ENCODE measurements at regions not wholly inside any gene's neighbourhood (a gene's known extent, or its start where the extent isn't known, plus 50 kb on each side); places are given as distances from the start of the nearest gene placed in this dataset.

- DNase-seq (ENCODE audit: low spot score in 2 of 2) (no peak), ATAC-seq (ENCODE audit: low read depth) (no peak)
- Mint-ChIP-seq H3K4me1 (no peaks in the 10 kb centered on the region), H3K27ac (no peak overlapping the region), H3K36me3 (no peaks in the 10 kb centered on the region), H3K9me3 (peaks cover 14% of the 10 kb centered on the region), H3K4me3 (no peak overlapping the region), H3K27me3 (no peaks in the 10 kb centered on the region)
These were observed 126.0 kb downstream of the KCNJ2 start for GRCh38 chr17:70295329-70295728.

GRCh38 chr17:70295731-70296130 is 126.4 kb downstream of the KCNJ2 start:
- no peaks in the 10 kb centered on the region for H3K4me1 Mint-ChIP-seq
- no peak overlapping the region for H3K4me3 Mint-ChIP-seq
- DNase-seq (ENCODE audit: low spot score in 2 of 2) (no peak), ATAC-seq (ENCODE audit: low read depth) (no peak)
- no peaks in the 10 kb centered on the region for H3K27me3 Mint-ChIP-seq
- peaks cover 14% of the 10 kb centered on the region for H3K9me3 Mint-ChIP-seq
- no peaks in the 10 kb centered on the region for H3K36me3 Mint-ChIP-seq
- no peak overlapping the region for H3K27ac Mint-ChIP-seq

GRCh38 chr17:70296456-70296855 is 127.1 kb downstream of the KCNJ2 start:
- Mint-ChIP-seq H3K4me1 (no peaks in the 10 kb centered on the region), H3K27ac (no peak overlapping the region), H3K36me3 (no peaks in the 10 kb centered on the region), H3K27me3 (no peaks in the 10 kb centered on the region), H3K9me3 (peaks cover 14% of the 10 kb centered on the region), H3K4me3 (no peak overlapping the region)
- DNase-seq (ENCODE audit: low spot score in 2 of 2) = no peak
- ATAC-seq (ENCODE audit: low read depth) = no peak

GRCh38 chr17:70297397-70297796 is 128.1 kb downstream of the KCNJ2 start:
- Mint-ChIP-seq H3K4me1 (no peaks in the 10 kb centered on the region), H3K36me3 (no peaks in the 10 kb centered on the region), H3K4me3 (no peak overlapping the region), H3K9me3 (peaks cover 12% of the 10 kb centered on the region), H3K27me3 (no peaks in the 10 kb centered on the region), H3K27ac (no peak overlapping the region)
- ATAC-seq (ENCODE audit: low read depth) (no peak), DNase-seq (ENCODE audit: low spot score in 2 of 2) (no peak)

- Mint-ChIP-seq H3K4me3 (no peak overlapping the region), H3K36me3 (no peaks in the 10 kb centered on the region)
These were observed 129.7 kb downstream of the KCNJ2 start for GRCh38 chr17:70298929-70299531.

GRCh38 chr17:70307430-70308225 is 138.3 kb downstream of the KCNJ2 start:
- ATAC-seq (ENCODE audit: low read depth) (no peak), DNase-seq (ENCODE audit: low spot score in 2 of 2) (no peak)
- peaks cover 5% of the 10 kb centered on the region for H3K9me3 Mint-ChIP-seq
- H3K27ac Mint-ChIP-seq = no peak overlapping the region
- H3K27me3 Mint-ChIP-seq = no peaks in the 10 kb centered on the region
- H3K36me3 Mint-ChIP-seq = no peaks in the 10 kb centered on the region
- H3K4me1 Mint-ChIP-seq = no peaks in the 10 kb centered on the region
- no peak overlapping the region for H3K4me3 Mint-ChIP-seq

More at GRCh38 chr17:70298929-70299531, 129.7 kb downstream of the KCNJ2 start:
- Mint-ChIP-seq H3K9me3 (peaks cover 12% of the 10 kb centered on the region), H3K27ac (no peak overlapping the region), H3K4me1 (no peaks in the 10 kb centered on the region), H3K27me3 (no peaks in the 10 kb centered on the region)
- DNase-seq (ENCODE audit: low spot score in 2 of 2) = no peak
- ATAC-seq (ENCODE audit: low read depth) = no peak

- ATAC-seq (ENCODE audit: low read depth) (no peak), DNase-seq (ENCODE audit: low spot score in 2 of 2) (no peak)
- Mint-ChIP-seq H3K9me3 (peaks cover 4% of the 10 kb centered on the region), H3K36me3 (no peaks in the 10 kb centered on the region), H3K4me1 (no peaks in the 10 kb centered on the region), H3K27me3 (no peaks in the 10 kb centered on the region), H3K27ac (no peak overlapping the region), H3K4me3 (no peak overlapping the region)
These were observed 139.3 kb downstream of the KCNJ2 start for GRCh38 chr17:70308618-70309017.

GRCh38 chr17:70310221-70310672 is 140.9 kb downstream of the KCNJ2 start:
- no peaks in the 10 kb centered on the region for H3K27me3 Mint-ChIP-seq
- ATAC-seq (ENCODE audit: low read depth) (no peak), DNase-seq (ENCODE audit: low spot score in 2 of 2) (no peak)
- no peak overlapping the region for H3K27ac Mint-ChIP-seq
- H3K4me3 Mint-ChIP-seq = no peak overlapping the region
- no peaks in the 10 kb centered on the region for H3K36me3 Mint-ChIP-seq
- H3K9me3 Mint-ChIP-seq = peaks cover 4% of the 10 kb centered on the region
- no peaks in the 10 kb centered on the region for H3K4me1 Mint-ChIP-seq

GRCh38 chr17:70313086-70313852 is 143.9 kb downstream of the KCNJ2 start:
- ATAC-seq (ENCODE audit: low read depth) = no peak
- no peaks in the 10 kb centered on the region for H3K4me1 Mint-ChIP-seq
- no peaks in the 10 kb centered on the region for H3K36me3 Mint-ChIP-seq
- H3K4me3 Mint-ChIP-seq = no peak overlapping the region
- H3K9me3 Mint-ChIP-seq = peaks cover 6% of the 10 kb centered on the region
- H3K27ac Mint-ChIP-seq = no peak overlapping the region
- no peak for DNase-seq (ENCODE audit: low spot score in 2 of 2)
- no peaks in the 10 kb centered on the region for H3K27me3 Mint-ChIP-seq

GRCh38 chr17:70314096-70314495 is 144.8 kb downstream of the KCNJ2 start:
- Mint-ChIP-seq H3K4me1 (no peaks in the 10 kb centered on the region), H3K9me3 (peaks cover 8% of the 10 kb centered on the region), H3K27me3 (peaks cover 2% of the 10 kb centered on the region), H3K27ac (no peak overlapping the region), H3K4me3 (no peak overlapping the region), H3K36me3 (peaks cover 2% of the 10 kb centered on the region)
- no peak for DNase-seq (ENCODE audit: low spot score in 2 of 2)
- no peak for ATAC-seq (ENCODE audit: low read depth)

GRCh38 chr17:70314506-70314905 is 145.2 kb downstream of the KCNJ2 start:
- DNase-seq (ENCODE audit: low spot score in 2 of 2) (no peak), ATAC-seq (ENCODE audit: low read depth) (no peak)
- peaks cover 2% of the 10 kb centered on the region for H3K27me3 Mint-ChIP-seq
- peaks cover 2% of the 10 kb centered on the region for H3K36me3 Mint-ChIP-seq
- H3K4me3 Mint-ChIP-seq = no peak overlapping the region
- H3K27ac Mint-ChIP-seq = no peak overlapping the region
- H3K9me3 Mint-ChIP-seq = peaks cover 8% of the 10 kb centered on the region
- no peaks in the 10 kb centered on the region for H3K4me1 Mint-ChIP-seq

- Mint-ChIP-seq H3K27ac (no peak overlapping the region), H3K27me3 (peaks cover 2% of the 10 kb centered on the region), H3K4me1 (no peaks in the 10 kb centered on the region), H3K4me3 (no peak overlapping the region), H3K9me3 (peaks cover 5% of the 10 kb centered on the region), H3K36me3 (peaks cover 2% of the 10 kb centered on the region)
- ATAC-seq (ENCODE audit: low read depth) = no peak
- no peak for DNase-seq (ENCODE audit: low spot score in 2 of 2)
These were observed 148.1 kb downstream of the KCNJ2 start for GRCh38 chr17:70317421-70317820.

GRCh38 chr17:70318051-70318450 is 148.7 kb downstream of the KCNJ2 start:
- H3K27me3 Mint-ChIP-seq = peaks cover 2% of the 10 kb centered on the region
- H3K27ac Mint-ChIP-seq = no peak overlapping the region
- ATAC-seq (ENCODE audit: low read depth) (no peak), DNase-seq (ENCODE audit: low spot score in 2 of 2) (no peak)
- H3K9me3 Mint-ChIP-seq = peaks cover 7% of the 10 kb centered on the region
- no peaks in the 10 kb centered on the region for H3K4me1 Mint-ChIP-seq
- peaks cover 2% of the 10 kb centered on the region for H3K36me3 Mint-ChIP-seq
- no peak overlapping the region for H3K4me3 Mint-ChIP-seq

GRCh38 chr17:70319516-70319915 is 150.2 kb downstream of the KCNJ2 start:
- peaks cover 2% of the 10 kb centered on the region for H3K27me3 Mint-ChIP-seq
- no peak for ATAC-seq (ENCODE audit: low read depth)
- no peaks in the 10 kb centered on the region for H3K4me1 Mint-ChIP-seq
- H3K36me3 Mint-ChIP-seq = peaks cover 2% of the 10 kb centered on the region
- H3K27ac Mint-ChIP-seq = no peak overlapping the region
- H3K4me3 Mint-ChIP-seq = no peak overlapping the region
- no peak for DNase-seq (ENCODE audit: low spot score in 2 of 2)
- peaks cover 7% of the 10 kb centered on the region for H3K9me3 Mint-ChIP-seq

Data from memory B cell (primary cell).